GM21576 (cell line): ENCODE measurements at regions not wholly inside any gene's neighbourhood (a gene's known extent, or its start where the extent isn't known, plus 50 kb on each side); places are given as distances from the start of the nearest gene placed in this dataset.
"Not testable (repeated sequence)": the region's sequence is repeated elsewhere in the genome, so short reads cannot be mapped to it uniquely, and the experiment has no call there.

ENCODE experiments used
- ATAC-seq: cut with Tn5 transposase; IDR thresholded peaks from one replicate; pipeline ENCODE4 v1.9.1; 2021; ENCODE audit warnings: mild to moderate bottlenecking, moderate library complexity; ENCODE audit not compliant: unreplicated experiment

DNA sequence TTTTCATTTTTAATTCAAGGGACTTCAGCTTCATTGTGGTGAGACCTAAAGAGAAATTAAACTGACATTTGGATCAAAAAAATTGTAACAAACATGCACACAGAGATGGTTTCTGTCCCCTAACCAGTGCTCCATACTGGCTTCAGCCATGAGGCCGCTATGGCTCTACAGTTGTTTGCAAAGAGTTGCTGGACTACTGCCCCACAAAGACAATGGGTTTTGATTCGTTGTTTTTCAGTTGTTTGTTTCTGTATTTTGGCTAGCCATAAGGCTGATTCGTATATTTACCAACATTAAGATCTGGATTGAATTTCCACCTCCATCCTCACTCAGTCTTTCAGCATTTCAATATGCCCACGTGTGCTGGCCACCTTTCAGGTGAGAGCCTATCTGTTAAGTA lies 163.7 kb upstream of the KIF2A start:
- no peak for ATAC-seq

DNA sequence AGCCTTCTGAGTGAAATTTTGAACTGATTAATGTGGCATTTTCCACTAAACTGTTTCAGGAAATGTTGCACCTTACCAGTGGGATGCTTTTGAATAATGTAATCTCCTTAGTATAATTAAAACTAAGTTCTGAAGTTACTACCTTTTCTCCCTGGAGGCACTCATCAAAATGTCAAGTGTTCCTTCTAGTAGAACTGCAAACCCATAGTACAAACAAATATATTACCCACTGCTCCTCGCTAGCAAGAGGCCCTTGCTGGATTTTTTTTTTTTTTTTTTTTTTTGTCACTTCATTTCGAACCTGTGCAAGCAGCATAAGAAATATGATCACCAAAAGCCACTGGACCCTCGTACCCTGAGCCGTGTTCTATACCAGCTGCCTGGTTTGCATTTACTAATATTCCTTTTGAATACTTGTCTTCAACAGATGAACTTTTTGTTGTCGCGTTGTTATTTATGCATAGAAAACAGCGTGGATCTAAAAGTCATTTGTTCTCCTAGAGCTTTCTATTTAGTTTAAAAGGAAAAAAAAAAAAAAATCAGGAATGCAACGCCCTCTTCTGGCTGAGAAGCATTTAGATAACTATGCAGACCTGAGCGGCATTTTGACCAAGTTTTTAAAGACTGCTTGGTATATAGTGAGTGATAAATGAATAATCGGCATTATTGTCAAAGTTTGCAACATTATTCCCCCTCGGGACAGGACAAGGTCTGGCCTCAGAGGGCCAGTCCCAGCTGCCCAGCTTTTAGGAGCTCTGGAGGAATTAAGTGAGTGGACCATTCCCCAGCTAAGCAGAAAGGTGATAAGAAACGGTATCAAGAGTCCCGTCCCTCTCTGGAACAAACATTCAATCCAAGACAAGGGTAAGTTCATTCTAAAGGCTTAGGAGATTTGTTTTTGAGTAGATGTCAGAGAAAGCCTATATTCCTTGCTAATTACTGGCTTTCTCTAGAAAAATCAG lies 162.5 kb upstream of the KIF2A start:
- ATAC-seq, result no peak

DNA sequence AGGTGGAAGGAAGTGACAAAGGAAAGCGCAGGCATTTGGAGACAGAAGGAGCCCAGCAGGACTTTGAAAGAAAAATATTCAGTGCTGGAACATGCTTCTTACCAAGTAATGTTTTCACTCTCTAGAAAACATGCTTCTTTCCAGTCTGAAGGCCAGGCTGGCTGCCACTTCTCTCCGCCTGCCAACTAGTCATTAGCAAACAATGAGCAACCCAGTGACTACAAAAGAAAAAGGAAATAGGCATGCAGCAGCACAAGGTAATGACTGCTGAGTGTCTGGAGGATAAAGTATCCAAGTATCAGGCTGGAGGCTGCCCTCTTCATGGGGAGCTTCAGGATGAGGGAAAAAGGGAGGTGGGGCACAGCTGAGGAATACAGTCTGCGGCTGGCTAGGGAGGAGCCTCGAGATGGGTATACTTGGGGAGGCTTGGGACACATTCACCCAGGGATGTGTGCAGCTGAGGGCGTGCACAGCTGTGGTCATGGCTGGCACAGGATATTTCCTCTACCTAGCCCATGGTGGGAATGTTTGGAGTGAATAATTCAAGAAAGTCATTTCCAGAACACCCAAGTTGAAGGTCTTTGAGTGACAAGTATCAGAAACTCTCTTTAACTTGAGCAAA lies 161.5 kb upstream of the KIF2A start:
- ATAC-seq, result no peak

DNA sequence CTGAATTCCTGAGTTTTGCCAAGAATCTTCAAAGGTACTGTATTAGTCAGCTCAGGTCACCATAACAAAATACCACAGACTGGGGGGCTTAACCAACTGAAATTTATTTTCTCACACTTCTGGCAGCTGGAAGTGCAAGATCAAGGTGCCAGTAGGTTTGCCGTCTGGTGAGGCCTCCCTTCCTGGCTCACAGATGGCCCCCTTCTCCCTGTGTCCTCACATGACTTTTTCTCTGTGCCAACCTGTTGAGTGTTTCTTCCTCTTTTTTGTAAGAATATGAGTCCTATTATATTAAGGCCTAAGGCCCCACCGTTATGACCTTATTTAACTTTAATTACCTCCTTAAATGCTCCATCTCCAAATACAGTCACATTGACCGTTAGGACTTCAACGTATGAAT lies 156.1 kb upstream of the KIF2A start:
- no peak for ATAC-seq

DNA sequence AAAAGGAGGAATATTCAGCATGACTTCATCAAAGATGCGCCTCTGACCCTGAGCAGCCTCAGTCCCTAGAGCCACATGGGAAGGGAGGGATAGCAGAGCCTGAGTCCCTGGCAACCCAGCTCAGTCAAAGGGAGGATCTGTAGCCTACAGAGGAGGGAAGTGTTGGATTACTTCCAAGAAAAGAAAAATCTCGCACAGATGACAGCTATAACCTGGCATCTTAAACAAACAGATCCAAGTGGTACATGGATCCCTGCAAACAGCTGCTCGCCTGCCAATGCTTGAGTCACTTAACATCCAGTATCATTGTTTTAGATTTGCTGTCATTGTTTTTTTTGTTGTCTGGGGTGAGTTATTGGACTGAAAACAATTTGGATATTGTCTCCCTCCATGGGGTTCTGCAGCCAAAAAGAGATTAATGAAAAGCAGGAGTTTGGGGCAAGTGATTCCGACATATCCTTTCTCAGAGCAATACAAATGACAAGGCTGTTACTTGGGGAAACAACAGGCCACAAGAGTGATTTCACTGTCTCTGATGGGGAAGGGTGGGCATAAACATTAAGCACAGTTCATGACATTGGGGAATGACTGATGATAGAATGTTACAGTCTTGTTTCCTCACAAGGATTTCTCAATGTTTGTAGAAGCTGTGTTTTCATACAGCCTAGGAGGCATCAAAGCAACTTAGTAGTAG lies 153.5 kb upstream of the KIF2A start:
- ATAC-seq, result no peak

DNA sequence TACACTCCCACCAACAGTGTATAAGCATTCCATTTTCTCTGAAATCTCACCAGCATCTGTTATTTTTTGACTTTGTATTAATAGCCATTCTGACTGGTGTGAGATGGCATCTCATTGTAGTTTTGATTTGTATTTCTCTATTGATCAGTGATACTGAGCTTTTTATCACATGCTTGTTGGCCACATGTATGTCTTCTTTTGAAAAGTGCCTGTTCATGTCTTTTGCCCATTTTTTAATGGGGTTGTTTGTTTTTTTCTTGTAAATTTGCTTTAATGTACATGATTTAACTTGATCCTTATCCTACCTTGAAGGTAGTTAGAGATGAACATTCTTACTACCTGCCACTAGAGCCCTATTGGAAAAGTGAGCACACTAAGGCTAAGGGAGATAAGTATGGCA lies 151.2 kb upstream of the KIF2A start:
- ATAC-seq, result no peak

DNA sequence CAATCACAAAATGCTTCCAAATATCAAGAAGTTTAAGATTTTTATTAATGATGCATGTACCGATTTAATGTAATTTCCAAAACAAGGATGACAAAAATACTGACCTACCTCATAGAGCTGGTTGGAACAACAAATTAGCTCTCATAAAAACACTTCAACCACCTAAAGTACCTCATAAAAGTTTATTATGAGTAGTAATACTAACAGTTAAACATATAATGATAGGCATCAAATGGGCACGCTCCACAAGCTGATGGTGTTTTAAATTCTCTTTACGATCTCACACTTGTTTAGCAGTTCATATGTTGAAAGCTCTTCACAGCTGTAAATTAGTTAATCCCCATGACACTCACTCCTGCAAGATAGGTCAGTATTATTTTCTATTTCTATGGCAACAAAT lies 150.0 kb upstream of the KIF2A start:
- no peak for ATAC-seq

DNA sequence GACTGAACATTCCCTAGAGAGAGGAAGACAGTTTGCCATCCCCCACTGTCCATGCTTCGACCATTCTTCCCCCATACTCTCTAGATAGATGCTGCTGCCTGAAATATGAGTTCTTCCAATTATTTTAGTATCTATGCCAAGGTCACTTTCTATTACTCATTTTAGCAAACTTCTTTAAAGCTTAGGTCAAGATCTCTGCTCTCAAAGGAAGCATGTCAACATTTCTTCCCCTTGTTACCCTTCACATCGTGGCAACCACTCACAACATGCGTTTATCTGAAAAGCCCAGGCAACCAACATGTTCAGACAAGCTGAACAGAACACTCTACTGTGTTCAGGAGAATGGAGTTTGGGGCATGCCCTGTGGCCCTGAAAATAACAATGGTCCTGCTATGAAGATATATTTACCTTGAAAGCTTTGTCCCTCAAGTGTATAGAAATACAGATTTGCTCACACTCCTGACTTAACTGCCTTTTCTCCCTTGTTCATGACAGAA lies 138.4 kb upstream of the KIF2A start:
- ATAC-seq, result no peak

DNA sequence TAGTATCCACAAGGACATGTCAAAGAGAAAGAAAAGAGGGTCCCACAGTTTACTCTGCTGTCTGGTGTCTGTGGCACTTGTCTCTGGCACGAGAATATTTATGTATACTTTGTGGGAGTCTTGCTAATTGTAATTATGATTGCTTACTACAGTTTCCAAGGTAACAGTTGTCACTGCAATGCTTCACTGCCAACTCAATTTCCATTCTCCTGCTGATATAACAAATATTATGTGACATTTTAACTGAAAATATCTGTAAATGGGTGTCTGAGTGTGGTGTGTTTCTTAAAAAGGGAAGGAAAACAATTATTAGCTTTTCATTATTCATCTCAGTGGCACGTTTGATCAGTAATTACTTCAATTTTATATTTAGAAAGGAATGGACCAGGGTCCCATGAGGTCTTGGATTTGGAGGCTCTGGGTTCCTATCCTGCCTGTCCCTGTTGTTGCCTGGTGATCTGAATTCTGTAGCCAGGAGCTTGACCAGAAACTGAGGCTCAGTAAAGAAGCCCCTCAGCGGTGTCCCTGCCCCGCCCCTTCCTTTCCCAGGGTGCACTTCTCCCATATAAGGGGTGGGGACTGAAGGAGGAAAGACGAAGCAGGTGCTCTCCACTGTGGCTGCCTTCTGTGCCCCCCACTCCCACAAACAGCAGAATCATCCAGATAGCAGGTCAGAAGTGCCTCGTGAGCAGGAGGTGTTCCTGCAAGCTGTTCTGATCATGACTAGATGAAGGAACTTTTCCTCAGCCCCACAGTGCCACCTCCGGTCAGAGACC lies 137.3 kb upstream of the KIF2A start:
- no peak for ATAC-seq

DNA sequence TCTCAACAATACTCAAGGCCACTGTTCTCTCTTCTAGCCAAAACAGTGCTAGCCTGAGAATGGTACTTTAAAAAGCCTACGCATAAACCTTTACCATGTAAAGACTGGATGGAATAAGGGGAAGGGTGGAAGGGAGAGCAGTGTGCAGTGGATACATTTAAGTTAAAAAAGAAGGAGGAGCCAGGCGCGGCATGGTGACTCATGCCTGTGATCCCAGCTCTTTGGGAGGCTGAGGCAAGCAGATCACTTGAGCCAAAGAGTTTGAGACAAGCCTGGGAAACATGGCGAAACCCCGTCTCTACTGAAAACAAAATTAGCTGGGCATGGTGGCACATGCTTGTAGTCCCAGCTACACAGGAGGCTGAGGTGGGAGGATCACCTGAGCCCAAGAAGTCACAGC lies 127.7 kb upstream of the KIF2A start:
- no peak for ATAC-seq

DNA sequence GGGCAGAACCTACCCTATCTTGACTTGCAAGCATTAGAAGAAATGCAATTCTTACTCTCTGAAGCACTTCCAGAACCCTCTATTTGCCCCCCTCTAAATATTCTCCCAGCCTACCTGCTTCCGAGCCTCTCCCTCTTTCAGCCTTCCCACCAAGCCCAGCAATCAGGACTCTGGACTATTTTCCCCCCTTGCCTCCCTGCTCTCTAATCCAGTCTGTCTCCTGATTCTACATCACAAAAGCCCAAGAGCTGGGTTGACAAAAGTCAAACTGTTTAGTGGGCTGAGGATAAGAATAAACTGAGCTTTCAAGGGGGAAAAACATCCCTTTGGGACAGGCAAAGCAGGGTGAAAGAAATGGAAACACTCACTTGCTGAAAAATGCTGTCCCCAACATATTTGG lies 123.2 kb upstream of the KIF2A start:
- no peak for ATAC-seq

DNA sequence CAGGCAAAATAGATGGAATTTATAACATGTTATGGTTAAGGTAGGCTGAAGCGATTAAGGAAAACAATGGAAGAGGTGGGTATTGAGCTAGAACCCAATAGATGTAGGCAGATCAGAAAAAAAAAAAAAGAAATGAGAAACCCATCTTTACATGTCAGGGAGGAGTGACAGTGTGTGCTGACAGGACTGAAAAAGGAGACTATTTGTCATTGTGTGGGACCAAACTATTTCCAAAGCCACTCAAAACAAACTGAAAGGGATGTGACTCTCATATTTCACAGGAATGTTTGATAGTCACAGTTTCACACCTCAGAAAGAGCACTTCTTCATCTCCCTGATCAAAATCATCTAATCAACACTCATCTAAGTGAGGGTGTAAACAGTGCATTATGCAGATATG lies 122.3 kb upstream of the KIF2A start:
- no peak for ATAC-seq

DNA sequence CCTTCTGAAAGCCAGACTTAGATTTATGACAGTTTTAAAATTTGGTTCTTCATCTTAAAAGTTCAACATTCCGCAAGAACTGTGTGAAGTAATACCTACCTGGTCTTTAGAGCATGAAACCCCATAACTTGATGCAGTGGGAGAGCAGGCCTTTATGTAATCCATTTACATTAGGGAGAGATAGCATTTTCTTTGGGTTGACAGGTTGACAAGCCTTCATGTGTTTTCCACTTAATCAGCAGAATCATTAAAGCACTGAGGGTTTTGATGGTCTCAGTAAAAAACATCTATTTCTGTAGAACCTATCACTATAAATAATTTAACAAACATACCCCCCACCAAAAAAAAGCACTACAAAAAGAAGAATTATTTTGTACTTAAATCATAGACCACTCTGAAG lies 121.6 kb upstream of the KIF2A start:
- ATAC-seq, result no peak

DNA sequence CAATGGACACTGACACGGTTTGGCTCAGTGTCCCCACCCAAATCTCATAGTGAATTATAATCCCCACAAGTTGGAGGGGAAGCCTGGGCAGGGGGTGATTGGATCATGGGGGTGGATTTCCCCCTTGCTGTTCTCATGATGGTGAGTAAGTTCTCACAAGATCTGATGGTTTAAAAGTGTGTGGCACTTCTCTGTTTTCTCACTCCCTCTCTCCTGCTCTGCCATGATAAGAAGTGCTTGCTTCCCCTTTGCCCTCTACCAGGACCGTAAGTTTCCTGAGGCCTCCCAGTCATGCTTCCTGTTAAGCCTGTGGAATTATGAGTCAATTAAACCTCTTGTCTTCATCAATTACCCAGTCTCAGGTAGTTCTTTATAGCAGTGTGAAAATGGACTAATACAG lies 115.8 kb upstream of the KIF2A start:
- no peak for ATAC-seq

DNA sequence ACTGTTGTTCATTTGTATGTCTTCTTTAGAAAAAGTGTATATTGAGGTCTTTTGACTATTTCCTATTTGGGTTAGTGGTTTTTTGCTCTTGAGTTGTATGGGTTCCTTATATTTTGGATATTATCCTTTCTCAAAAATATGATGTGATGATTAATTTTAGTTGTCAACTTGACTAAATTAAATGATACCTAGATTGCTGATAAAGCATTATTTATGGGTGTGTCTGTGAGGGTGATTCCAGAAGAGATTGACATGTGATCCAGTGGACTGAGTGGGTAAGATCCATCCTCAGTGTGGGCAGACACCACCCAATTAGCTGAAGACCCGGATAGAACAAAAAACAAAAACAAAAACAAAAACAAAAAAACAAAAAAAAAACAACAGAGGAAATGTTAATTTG lies 115.1 kb upstream of the KIF2A start:
- no peak for ATAC-seq

DNA sequence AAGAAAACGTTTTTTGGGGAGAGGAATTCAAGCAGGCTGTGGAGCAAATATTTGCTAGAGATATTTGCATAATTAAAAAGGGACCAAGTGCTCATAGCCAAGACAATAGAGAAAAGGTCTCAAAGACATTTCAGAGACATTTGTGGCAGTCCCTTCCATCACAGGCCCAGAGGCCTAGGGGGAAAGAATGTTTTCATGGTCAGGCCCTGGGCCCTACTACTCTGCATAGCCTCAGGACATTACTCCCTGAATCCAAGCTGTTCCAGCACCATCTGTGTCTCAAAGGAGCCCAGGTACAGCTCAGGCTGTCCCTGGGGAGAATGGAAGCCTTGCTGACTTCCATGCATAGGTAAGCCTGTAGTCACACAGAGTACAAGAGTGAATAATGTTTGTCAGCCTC lies 113.0 kb upstream of the KIF2A start:
- ATAC-seq, result no peak

DNA sequence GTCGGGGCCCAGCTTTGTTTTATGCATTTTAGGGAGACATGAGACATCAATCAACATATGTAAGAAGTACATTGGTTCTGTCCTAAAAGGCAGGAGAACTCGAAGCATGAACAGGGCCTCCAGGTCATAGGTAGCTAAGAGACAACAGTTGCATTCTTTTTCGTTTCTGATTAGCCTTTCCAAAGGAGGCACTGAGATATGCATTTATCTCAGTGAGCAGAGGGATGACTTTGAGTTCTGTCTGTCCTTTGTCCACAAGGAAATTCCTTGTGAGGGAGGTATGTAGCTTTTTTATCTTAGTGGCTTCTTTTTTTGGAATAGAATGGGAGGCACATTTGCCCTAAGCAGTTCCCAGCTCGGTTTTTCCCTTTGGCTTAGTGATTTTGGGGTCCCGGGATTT lies 109.5 kb upstream of the KIF2A start:
- not testable (repeated sequence) for ATAC-seq

DNA sequence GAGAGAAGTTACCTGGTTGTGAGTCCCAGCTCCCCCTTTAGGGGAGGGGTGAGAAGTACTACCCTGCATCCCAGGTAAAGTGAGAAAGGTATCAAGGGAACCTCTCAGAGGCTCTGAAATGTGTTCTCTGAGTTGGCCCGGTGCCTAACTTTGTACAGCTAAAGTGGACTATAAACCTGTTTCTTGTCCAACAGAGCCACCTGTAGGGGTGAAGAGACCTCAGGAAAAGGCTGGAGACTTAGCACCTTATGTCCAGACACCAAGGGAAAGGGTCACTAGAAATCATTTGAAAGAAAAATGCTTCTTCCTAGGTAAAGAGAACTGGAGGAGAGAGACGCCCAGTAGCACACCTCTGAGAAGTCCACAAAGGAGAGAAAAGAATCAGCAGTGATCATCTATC lies 108.3 kb upstream of the KIF2A start:
- ATAC-seq, result no peak

DNA sequence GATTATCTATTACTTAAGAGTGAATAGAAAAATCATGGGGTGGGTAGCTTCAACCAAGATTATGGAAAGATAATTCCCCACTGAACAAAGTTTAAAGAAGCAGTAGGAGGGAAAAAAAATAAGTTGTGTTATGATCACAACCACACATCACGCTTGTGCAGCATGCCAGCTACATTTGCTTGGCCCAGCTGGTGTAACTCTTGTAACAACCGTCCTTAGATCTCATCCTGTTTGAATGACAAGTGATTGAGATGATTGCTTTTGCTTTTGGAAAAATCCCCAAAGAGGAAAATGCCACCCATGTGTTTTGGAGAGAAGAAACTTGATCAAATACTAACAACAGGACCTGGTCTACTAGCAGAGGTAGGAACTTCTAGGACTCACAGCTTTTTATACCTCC lies 107.6 kb upstream of the KIF2A start:
- ATAC-seq, result no peak

DNA sequence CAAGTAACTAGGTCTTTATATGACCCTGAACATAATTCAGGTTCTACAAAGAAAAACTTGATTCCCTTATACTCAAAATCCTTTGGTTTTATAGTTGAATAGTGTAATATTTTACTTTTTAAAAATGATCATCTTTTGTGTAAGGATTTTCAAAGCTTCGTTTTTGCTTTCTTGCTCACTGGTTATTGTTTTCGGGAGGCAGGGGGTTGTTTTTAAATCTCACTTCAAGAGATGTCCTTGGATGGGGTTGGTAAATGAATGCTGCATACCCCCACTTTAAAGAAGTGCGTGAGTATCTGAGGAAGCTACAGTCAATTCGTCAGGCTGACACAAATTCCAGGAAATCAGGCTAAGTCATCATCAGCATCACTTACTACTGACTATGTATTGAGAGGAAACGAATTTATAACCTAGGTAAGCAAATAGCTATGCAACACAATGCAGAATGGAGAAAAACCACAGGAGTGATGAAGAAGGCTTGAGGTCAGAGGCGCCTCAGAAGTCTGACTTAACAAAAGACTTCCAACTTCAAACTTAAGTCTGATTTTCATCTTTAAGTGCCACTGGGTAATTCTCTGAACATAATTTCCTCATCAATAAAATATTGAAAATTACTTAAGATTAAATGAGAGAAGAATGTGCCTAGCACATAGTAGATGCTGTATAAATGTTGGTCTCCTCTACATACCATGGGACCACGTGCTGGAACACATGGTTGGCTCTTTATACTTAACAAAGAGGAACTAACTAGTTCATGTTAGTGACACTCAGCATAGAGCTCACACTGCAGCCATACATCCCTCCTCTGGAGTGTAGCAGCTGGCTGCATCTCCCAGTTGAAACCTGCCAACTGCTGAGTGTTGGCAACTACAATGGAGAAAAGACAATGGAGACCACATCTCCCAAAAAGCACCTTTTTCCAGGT lies 106.0 kb upstream of the KIF2A start:
- ATAC-seq, result no peak
